Muscle of back (tissue), 3 donors: ENCODE measurements at regions not wholly inside any gene's neighbourhood (a gene's known extent, or its start where the extent isn't known, plus 50 kb on each side); places are given as distances from the start of the nearest gene placed in this dataset.
A peak's percentile ranks its signal among the peaks of the same experiment; 100 is the strongest.

Experiments used
- DNase-seq, 3 donors: peaks; one replicate each; pipeline versions ENCODE4 v3.0.0 to v3.0.0-alpha.2; 2013

GRCh38 chr15:96581371-96581770 is 250.9 kb downstream of the NR2F2 start:
- no peak for DNase-seq

- DNase-seq: no peak
Observed at GRCh38 chr15:96582473-96582872, 252.0 kb downstream of the NR2F2 start.

GRCh38 chr15:96583671-96584070 is 253.2 kb downstream of the NR2F2 start:
- no peak for DNase-seq

- DNase-seq: peak in 1 of 3 donors; percentile 10
Observed at GRCh38 chr15:96585484-96586386, 255.2 kb downstream of the NR2F2 start.

- DNase-seq: no peak
Observed at GRCh38 chr15:96586901-96587300, 256.4 kb downstream of the NR2F2 start.

- no peak for DNase-seq
Observed at GRCh38 chr15:96589864-96590263, 259.4 kb downstream of the NR2F2 start.

GRCh38 chr15:96593735-96594134 is 263.2 kb downstream of the NR2F2 start:
- DNase-seq: no peak

- DNase-seq: no peak
Observed at GRCh38 chr15:96595951-96596350, 265.5 kb downstream of the NR2F2 start.

GRCh38 chr15:96598514-96598913 is 268.0 kb downstream of the NR2F2 start:
- no peak for DNase-seq

GRCh38 chr15:96599268-96599667 is 268.8 kb downstream of the NR2F2 start:
- no peak for DNase-seq

GRCh38 chr15:96600350-96600749 is 269.9 kb downstream of the NR2F2 start:
- DNase-seq: no peak

- no peak for DNase-seq
Observed at GRCh38 chr15:96606617-96607016, 276.1 kb downstream of the NR2F2 start.

GRCh38 chr15:96610757-96611156 is 280.3 kb downstream of the NR2F2 start:
- DNase-seq: no peak

- no peak for DNase-seq
Observed at GRCh38 chr15:96612917-96613316, 282.4 kb downstream of the NR2F2 start.

GRCh38 chr15:96619174-96619573 is 288.7 kb downstream of the NR2F2 start:
- no peak for DNase-seq

- no peak for DNase-seq
Observed at GRCh38 chr15:96622714-96623113, 292.2 kb downstream of the NR2F2 start.

GRCh38 chr15:96625256-96625655 is 294.8 kb downstream of the NR2F2 start:
- DNase-seq: peak in 2 of 3 donors; percentile 9 to 41

- peak in 2 of 3 donors; percentile 6 to 45 for DNase-seq
Observed at GRCh38 chr15:96627031-96627568, 296.6 kb downstream of the NR2F2 start.

- DNase-seq: peak in 2 of 3 donors; percentile 22 to 49
Observed at GRCh38 chr15:96629511-96629910, 299.0 kb downstream of the NR2F2 start.

- DNase-seq: no peak
Observed at GRCh38 chr15:96638793-96639192, 308.3 kb downstream of the NR2F2 start.

GRCh38 chr15:96645796-96646195 is 315.3 kb downstream of the NR2F2 start:
- DNase-seq: no peak

- DNase-seq: no peak
Observed at GRCh38 chr15:96648866-96649265, 318.4 kb downstream of the NR2F2 start.

GRCh38 chr15:96657096-96657495 is 326.6 kb downstream of the NR2F2 start:
- DNase-seq: no peak
